Hematopoietic multipotent progenitor cell treated with erythropoietin and hydrocortisone succinate and interleukin-3 and kit ligand, for 4 days (in vitro differentiated cells): ENCODE measurements at regions not wholly inside any gene's neighbourhood (a gene's known extent, or its start where the extent isn't known, plus 50 kb on each side); places are given as distances from the start of the nearest gene placed in this dataset.

Source experiments
- DNase-seq: peaks from one replicate; pipeline ENCODE4 v3.0.0-alpha.2; 2015

DNA sequence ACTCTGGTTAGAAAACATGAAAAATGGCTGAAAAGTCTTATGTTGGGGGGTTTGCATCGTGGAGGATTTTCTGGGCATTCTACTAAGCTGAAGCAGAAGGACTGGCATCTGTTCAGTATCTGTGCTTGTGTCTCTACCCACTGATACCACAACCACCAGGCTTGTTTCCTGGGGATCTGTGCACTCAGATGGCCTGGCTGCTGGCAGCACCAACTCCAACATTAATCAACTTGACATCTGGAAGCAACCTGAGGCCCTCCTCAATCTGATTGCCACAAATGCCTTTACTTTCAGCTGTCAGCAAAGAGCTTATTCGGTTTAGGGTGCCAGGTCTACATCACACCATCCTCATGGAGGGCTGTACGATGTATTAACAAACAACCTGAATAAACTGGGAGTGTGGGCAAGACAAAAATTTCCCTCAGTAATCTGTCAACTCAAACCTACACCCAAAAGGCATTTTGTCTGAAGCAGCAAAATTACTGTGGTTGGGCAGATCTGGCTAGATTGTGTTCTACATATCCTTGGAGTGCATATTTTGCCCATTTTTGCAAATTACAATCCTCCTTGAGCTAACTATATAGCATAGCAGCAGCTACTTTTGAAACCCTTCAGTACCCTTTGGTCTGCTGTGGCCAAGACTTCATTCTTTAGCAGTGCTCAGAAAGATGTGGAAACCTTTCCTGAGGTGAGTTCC, 74.6 kb downstream of the FOXD1 start:
- DNase-seq: no peak

DNA sequence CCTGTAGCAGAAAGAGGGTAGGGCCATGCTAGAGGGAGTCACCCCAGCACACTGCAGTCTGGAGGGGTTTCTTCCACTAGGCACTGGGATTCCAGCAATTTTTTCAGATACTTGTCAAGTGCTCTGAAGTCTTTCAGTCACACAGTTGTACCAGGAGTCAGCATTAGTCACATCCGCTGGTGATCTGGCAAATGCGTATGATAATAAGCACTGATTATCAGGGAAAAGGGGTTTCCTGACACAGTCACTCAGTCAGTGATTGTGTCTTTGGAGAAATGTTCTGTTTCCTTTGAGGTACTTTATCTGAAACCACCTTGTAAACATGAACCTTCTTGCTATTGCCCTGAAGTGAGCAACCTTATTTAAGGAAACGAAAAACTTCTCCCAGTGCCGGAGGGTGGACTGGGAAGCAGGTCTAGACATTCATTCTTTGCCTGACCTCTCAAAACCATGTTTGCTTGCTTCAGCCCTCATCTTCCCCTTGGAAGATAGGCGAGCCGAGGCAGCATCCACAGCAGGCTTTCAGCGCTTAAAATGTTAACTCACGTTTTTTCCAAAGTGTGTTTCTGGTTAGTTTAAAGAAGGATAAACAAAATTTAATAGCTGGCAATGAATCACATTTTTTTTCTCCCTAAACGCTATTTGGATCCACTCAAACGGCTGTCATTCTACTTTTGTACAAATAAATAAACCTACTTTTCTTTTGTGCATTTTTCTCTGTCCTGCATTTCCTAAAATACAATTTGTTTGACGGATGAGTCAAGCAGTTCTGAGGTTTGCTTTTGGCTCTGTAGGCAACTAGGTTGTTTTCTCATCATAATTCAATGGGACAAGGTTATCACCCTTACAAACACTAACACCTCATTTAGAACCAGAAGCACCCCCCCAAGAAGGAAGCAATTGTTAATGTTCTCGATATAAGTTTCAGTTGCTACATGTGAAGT, 77.7 kb downstream of the FOXD1 start:
- no peak for DNase-seq

DNA sequence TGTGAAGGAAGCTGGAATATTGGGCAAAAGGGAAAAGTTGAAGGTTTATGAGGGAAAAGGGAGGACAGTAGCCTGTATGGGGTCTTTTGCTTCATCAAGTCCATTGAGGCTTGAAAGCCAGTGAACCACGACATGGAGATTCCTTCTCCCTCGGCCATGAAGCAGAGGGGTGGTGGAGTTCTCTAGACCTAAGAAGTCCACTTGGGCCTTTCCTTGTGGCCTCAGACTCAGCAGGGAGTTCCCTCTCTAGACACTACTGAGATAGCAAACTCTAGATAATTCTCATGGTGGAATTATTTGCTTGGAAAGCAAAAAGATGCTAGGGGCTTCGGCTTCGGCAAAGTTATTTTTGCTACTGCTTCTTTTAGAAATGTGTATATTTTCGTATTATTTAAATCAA, 78.5 kb downstream of the FOXD1 start:
- no peak for DNase-seq

DNA sequence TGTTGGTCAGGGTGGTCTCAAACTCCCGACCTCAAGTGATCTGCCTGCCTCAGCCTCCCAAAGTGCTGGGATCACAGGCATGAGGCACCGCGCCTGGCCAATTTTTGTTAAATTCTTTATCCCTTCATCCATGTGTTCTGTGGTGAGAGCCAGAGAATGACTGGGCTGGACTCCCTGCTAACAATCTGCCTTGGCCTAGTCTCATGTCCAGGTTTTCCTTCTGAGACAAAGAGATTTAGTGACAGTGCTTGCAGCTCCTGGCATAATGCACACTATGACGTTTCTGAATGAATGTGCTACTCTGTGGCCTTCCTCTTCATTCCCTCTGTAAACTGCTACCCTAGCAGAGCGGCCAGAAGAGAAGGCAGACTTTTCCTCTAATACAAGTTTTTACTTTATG, 79.3 kb downstream of the FOXD1 start:
- no peak for DNase-seq

GRCh38 chr5:73367650-73368049, 80.9 kb downstream of the FOXD1 start:
- DNase-seq: no peak

DNA sequence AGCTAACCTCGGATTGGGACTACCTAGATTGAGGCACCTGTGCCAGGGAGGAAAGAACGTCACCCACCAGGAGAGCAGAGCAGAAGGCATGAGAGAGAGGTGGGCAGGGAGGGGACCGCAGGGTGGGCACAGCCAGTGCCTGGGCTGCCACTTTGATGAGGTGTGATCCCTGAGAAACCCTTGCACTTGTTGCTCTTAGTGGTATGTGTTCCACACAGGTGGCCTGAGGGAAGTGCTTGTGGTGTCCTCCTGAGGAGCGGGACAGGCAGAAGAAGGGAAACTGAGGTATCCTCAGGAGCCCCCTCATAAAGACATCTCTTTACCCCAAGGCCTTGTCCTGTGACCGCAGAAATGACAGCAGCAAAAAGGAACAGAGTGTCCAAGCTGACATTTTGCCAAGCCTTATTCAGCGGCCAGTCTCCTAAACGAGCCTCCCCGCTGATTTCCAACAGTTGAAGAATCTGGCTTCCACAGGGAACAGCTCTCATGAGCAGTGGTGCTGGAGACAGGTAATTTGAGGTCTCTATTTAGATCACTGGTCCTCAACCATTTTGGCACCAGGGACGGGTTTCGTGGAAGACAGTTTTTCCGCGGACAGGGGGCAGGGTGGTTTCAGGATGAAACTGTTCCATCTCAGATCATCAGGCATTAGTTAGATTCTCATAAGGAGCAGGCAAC, 82.4 kb downstream of the FOXD1 start:
- no peak for DNase-seq

- no peak for DNase-seq
These were observed 83.2 kb downstream of the FOXD1 start for GRCh38 chr5:73365301-73365853.

GRCh38 chr5:73363911-73364730, 84.5 kb downstream of the FOXD1 start:
- no peak for DNase-seq

DNA sequence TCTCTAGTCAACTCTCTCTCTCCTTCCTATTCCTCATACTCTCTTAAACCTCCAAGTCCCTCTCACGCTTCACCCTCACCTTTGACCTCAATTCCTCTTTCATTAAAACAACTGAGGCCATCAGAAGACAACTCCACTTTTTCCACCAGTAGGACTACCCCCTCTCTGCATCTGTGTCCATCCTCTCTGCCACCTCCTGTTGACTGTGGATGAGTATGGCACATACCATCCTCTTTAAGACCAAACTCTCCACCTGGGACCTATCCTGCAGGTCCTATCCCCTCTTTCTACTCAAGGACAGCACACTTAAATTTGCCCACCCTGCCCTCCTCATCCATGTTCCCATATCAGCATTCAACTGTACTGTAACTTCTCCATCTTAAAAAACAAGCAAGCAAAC, 89.2 kb downstream of the FOXD1 start:
- DNase-seq: no peak

DNA sequence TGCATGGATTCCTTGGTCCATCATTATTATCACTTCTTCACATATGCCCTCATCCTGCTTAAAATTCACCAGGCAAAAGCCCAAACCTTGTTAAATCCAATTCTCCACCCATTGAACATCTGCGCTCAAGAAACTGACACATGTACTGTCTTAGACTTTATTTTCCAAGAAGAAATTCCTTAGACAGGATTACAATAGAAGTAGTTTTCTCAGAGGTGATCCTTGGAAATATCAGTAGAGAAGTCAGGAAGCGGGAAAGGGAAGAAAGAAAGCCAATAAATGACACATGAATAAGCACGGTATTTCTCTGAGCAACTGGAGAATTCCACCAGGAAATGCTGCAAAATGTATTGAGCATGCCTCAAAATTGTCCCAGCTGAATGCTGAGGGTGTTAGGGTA, 90.2 kb downstream of the FOXD1 start:
- no peak for DNase-seq

GRCh38 chr5:73357576-73357975, 91.0 kb downstream of the FOXD1 start:
- DNase-seq: no peak

DNA sequence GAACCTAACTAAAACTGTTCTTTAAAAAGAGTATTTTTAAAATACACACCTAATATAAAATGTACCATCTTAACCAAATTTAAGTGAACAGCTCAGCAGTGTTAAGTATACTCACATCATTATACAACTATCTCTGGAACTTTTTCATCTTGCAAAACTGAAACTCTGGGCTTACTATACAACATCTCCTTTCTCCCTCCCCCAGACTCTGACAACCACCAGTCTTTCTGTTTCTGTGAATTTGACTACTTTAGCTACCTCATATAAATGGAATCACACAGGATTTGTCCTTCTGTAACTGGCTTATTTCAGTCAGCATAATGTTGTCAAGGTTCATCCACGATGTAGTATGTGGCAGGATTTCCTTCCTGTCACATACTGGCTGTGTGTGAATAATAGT, 93.5 kb downstream of the FOXD1 start:
- DNase-seq: no peak

DNA sequence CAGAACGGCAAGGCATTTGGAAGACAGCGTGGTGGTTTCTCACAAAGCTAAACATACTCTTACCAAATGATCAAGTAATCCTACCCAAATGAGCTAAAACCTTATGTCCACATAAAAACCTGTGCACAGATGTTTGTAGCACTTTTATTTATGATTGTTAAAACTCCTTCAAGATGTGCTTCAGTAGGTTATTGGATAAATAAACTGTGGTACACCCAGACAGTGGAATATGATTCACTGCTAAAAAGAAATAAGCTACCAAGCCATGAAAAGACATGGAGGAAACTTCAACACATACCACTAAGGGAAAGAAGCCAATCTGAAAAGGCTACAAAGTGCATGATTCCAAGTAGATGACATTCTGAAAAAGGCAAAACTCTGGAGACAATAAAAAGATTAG, 94.2 kb downstream of the FOXD1 start:
- DNase-seq: no peak

GRCh38 chr5:73352649-73353230, 95.8 kb downstream of the FOXD1 start:
- DNase-seq: no peak

- DNase-seq: no peak
These were observed 96.3 kb downstream of the FOXD1 start for GRCh38 chr5:73352243-73352642.

DNA sequence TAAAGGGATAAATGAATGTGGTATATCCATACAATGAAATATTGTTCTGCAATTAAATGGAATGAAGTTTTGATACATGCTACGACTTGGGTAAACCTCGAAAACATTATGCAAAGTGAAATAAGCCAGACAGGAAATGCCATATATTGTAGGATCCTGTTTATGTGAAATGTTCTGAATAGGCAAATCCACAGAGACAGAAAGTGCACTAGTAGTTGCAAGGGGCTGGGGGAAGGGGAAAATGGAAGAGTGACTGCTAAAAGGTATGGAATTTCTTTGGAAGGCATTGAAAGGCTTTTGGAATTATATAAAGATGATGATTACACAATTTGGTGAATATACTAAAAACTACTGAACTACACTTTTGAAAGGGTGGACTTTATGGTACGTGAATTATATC, 97.0 kb downstream of the FOXD1 start:
- no peak for DNase-seq

- no peak for DNase-seq
These were observed 101.6 kb downstream of the FOXD1 start for GRCh38 chr5:73346878-73347408.

- no peak for DNase-seq
These were observed 103.7 kb downstream of the FOXD1 start for GRCh38 chr5:73344835-73345234.

- DNase-seq: no peak
These were observed 108.9 kb downstream of the FOXD1 start for GRCh38 chr5:73339711-73340110.

DNA sequence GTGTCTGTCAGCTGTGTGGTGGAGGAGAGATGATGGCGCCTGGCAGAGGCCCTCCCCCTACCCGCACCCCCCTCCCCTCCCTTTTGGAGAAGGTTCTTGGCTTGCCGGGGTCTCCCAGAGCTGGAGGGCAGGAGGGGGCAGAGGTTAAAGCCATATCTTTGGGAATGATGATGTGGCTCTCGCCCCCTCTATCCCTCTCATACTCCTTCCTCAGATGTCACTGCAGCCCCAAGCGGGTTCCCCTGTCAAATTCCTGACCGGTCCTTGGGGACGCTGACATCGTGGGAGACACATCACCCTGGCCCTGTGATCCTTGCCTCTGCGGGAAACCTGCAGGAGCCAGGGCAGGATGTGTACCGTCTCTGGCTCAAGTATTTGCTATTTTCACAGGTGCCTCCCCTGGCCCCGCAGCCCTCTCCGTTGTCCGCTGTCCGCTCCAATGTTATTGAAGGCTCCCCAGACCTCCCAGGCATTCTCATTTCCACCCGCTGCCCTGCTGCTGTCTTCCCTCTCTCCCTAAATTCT, 109.5 kb downstream of the FOXD1 start:
- DNase-seq: no peak

GRCh38 chr5:73338256-73339050, 110.1 kb downstream of the FOXD1 start:
- DNase-seq: no peak
